ENCODE measurements at regions not wholly inside any gene's neighbourhood (a gene's known extent, or its start where the extent isn't known, plus 50 kb on each side); places are given as distances from the start of the nearest gene placed in this dataset.

- DNase-seq: no peak
Observed at GRCh38 chr2:65508225-65508624, 75.8 kb upstream of the SPRED2 start.

GRCh38 chr2:65507102-65508069, 75.0 kb upstream of the SPRED2 start:
- DNase-seq: no peak

DNA sequence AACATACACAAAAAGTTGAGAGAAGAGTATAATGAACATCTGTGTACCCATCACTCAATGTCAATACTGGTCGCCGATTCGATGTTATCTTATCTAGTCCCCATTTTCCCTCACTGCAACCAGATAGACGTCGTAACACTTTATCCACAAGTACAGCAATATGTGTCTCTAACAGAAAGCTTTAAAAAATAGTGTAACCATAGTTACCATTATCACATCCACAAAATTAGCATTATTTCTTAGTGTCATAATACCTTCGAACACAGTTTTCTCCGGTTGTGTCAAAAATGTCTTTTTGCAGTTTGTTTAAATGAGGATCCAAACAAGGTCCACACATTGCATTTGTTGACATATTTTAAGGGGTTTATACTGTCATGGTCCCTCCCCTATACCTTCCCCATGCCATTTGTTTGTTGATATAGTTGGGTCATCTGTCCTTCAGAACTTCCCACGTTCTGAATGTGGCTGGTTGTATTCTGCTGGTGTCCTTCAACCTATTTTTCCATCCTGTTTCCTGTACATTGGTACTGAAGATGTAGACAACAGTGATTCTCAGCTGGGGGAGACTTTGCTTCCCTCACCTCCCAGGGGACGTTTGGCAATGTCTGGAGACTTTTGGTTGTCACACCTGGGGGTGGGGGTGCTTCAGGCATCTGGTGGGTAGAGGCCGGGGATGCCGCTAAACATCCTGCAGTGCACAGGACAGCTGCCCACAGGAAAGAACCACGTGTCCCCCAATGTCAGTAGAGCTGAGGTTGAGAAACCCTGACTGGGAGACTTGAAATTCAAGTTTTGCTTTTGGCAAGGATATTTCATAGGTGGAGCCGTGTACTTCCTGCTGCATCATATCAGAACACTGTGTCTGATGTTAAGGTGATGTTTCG, 72.7 kb upstream of the SPRED2 start:
- no peak for DNase-seq

- no peak for DNase-seq
Observed at GRCh38 chr2:65504201-65504600, 71.8 kb upstream of the SPRED2 start.

DNA sequence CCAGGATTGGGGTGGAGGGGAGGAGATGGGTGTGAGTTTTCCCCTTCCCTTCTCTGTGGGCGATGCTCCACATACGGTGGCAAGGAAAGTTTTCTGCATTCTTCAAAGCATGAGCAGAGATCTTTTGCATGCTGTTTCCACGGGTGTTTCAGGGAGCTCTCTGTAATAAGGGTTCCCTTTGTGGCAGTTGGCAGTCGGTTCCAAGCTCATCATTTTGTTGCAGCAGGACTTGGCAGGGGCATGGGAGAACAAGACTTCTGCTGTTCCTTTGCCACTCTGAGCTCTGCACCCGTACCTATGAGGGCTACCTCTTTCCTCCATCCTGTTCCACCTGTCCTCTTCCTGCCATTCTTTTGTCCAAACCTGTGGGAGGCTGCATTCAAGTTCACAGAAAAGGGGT, 71.3 kb upstream of the SPRED2 start:
- DNase-seq: no peak

- no peak for DNase-seq
Observed at GRCh38 chr2:65501836-65502235, 69.4 kb upstream of the SPRED2 start.

DNA sequence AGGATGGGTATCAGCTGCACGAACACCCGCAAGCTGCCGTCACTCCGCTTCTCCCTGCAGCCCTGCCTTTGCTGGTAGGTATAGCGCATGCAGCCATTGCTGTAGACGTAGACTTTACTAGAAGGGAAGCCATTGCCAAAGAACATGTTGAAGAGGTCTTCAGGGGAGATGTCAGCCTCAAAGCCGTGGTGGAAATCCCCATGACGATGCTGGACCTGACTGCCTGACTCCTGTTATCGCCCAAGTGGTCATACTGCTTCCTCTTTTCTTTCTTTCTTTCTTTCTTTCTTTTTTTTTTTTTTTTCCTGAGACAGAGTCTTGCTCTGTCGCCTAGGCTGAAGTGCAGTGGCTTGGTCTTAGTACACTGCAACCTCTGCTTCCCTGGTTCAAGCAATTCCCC, 68.7 kb upstream of the SPRED2 start:
- DNase-seq: no peak

GRCh38 chr2:65500310-65501040, 68.1 kb upstream of the SPRED2 start:
- no peak for DNase-seq

GRCh38 chr2:65499216-65499615, 66.8 kb upstream of the SPRED2 start:
- no peak for DNase-seq

DNA sequence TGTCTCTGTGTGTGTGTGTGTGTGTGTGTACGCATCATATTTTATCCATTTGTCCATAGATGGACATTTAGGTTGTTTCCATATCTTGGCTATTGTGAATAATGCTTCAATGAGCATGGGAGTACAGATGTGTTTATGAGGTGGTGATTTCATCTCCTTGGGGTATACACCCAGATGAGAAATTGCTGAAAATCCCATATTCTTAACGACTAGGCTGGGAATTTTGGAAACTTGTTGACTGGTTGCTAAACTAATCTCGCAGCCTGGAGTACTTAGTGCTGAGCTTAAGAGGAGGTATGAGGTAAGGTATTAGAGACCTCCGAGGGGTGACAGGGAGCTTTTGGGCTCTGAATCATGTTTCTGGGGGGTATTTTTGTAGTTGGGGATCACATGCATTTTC, 66.0 kb upstream of the SPRED2 start:
- no peak for DNase-seq

- no peak for DNase-seq
Observed at GRCh38 chr2:65495251-65495877, 63.0 kb upstream of the SPRED2 start.

DNA sequence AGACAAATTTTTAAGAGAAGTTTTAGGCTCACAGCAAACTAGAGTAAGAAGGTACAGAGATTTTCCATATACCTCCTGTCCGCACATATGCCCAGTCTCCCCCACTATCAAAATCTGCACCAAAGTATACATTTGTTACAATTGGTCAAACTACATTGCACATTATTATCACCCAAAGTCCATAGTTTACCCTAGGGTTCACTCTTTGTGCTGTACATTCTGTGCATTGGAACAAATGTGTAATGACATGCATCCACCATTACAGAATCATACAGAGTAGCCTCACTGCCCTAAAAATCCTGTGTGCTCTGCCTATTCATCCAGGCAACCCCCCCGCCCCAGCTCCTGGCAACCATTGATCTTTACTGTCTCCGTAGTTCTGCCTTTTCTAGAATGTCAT, 61.7 kb upstream of the SPRED2 start:
- DNase-seq: no peak

GRCh38 chr2:65491381-65491905, 59.0 kb upstream of the SPRED2 start:
- DNase-seq: no peak

GRCh38 chr2:65490222-65490621, 57.8 kb upstream of the SPRED2 start:
- no peak for DNase-seq

- no peak for DNase-seq
Observed at GRCh38 chr2:65489269-65489668, 56.9 kb upstream of the SPRED2 start.

GRCh38 chr2:65488527-65488926, 56.1 kb upstream of the SPRED2 start:
- DNase-seq: no peak

DNA sequence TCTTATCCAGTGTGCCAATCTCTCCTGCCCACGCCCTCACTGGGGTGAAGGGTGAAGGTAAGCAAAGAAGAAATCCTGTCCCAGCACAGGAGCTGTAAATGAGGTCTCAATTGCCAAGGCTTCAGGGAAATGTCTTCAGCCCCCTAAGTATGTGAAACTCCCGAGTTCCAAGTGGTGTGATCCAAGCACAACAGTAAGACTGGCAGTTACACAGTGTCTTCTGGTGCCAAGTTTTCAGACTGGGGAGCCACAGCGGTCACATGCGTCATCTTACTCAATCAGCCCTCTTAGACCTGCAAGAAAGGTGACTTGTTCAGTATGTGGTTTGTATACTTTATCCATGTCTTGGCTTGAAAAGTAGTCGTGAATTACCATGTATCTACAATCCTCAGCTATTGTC, 55.0 kb upstream of the SPRED2 start:
- no peak for DNase-seq

GRCh38 chr2:65486802-65487201, 54.4 kb upstream of the SPRED2 start:
- DNase-seq: no peak

DNA sequence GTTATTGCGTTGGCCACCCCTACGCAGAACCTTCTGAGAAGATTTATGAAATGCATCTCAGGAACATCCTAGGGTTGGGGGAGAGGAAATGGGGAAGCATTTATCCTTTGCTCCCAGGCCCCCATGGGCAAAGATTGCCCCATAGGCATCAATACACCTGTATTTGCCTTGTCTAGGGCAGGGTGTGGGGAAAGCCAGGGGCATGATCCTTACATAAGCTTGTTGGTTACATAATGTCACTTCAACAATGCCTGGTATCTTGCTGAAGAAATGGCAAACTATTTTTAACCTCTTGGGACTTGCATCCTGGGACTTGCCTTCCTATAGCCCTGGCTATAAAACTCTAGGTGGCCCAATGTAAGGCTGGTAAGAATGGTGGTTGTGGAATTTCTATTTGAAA, 53.9 kb upstream of the SPRED2 start:
- no peak for DNase-seq

- DNase-seq: no peak
Observed at GRCh38 chr2:65485839-65486238, 53.4 kb upstream of the SPRED2 start.

- no peak for DNase-seq
Observed at GRCh38 chr2:65483763-65484162, 51.4 kb upstream of the SPRED2 start.

- DNase-seq: no peak
Observed at GRCh38 chr2:65482971-65483370, 50.6 kb upstream of the SPRED2 start.

Measured in stimulated activated CD4-positive, alpha-beta T cell treated with anti-CD3 and anti-CD28 coated beads, Interleukin-2, amount 100 ng/mL, for 24 hours (primary cell).